HEK293 (cell line): ENCODE measurements at regions not wholly inside any gene's neighbourhood (a gene's known extent, or its start where the extent isn't known, plus 50 kb on each side); places are given as distances from the start of the nearest gene placed in this dataset.

ENCODE experiments used
- BCL11A ChIP-seq: fragments of 450-650 bp; formaldehyde crosslinking; IDR thresholded peaks from 2 replicates; pipeline ENCODE4 v1.5.1; 2016; ENCODE audit warnings: low read depth, missing biosample characterization, missing genetic modification characterization
- CTCF ChIP-seq: fragments of 450-650 bp; formaldehyde crosslinking; IDR thresholded peaks from 2 replicates; pipeline ENCODE4 v1.5.1; 2016; ENCODE audit warnings: missing biosample characterization, missing genetic modification characterization
- HOXA7 ChIP-seq: sonication (generic); formaldehyde crosslinking; IDR thresholded peaks from 2 replicates; pipeline ENCODE4 v1.8.1; 2022; ENCODE audit warnings: missing genetic modification reagents, borderline replicate concordance
- KLF1 ChIP-seq: fragments of 450-650 bp; formaldehyde crosslinking; IDR thresholded peaks from 2 replicates; pipeline ENCODE4 v1.5.1; 2016; ENCODE audit warnings: missing biosample characterization, missing genetic modification characterization
- MYNN ChIP-seq: fragments of 450-650 bp; formaldehyde crosslinking; IDR thresholded peaks from 2 replicates; pipeline ENCODE4 v1.5.1; 2016; ENCODE audit warnings: missing biosample characterization, missing genetic modification characterization, borderline replicate concordance
- PBX3 ChIP-seq: sonication (generic); formaldehyde crosslinking; IDR thresholded peaks from 2 replicates; pipeline ENCODE4 v1.8.1; 2022; ENCODE audit warnings: mild to moderate bottlenecking, moderate library complexity, missing genetic modification reagents
- ZBTB11 ChIP-seq: fragments of 450-650 bp; formaldehyde crosslinking; conservative IDR thresholded peaks from 2 replicates; pipeline ENCODE4 v1.5.1; 2016; ENCODE audit warnings: low read depth, missing biosample characterization, missing genetic modification characterization
- ZBTB8A ChIP-seq: fragments of 450-650 bp; formaldehyde crosslinking; IDR thresholded peaks from 2 replicates; pipeline ENCODE4 v1.5.1; 2016; ENCODE audit warnings: missing biosample characterization, missing genetic modification characterization
- ZNF10 ChIP-seq: fragments of 450-650 bp; formaldehyde crosslinking; IDR thresholded peaks from 2 replicates; pipeline ENCODE4 v1.5.1; 2017; ENCODE audit warnings: missing biosample characterization, missing genetic modification characterization
- ZNF24 ChIP-seq: fragments of 450-650 bp; formaldehyde crosslinking; IDR thresholded peaks from 2 replicates; pipeline ENCODE4 v1.5.1; 2016; ENCODE audit warnings: missing biosample characterization, missing genetic modification characterization
- ZNF48 ChIP-seq: fragments of 450-650 bp; formaldehyde crosslinking; IDR thresholded peaks from 2 replicates; pipeline ENCODE4 v1.5.1; 2016; ENCODE audit warnings: missing biosample characterization, missing genetic modification characterization
- ZNF596 ChIP-seq: fragments of 450-650 bp; IDR thresholded peaks from 2 replicates; pipeline ENCODE4 v1.5.0; 2018; ENCODE audit warnings: missing biosample characterization, mild to moderate bottlenecking, missing genetic modification characterization, moderate library complexity

GRCh38 chr2:221817052-221817451, 244.9 kb upstream of the EPHA4 start:
- TF ChIP-seq CTCF (no peak), ZNF596 (no peak), ZNF10 (tag by site-specific recombination) (no peak), KLF1 (tag by site-specific recombination) (no peak), ZBTB11 (tag by site-specific recombination) (no peak), HOXA7 (CRISPR knock-in tag) (no peak), PBX3 (no peak), ZNF24 (tag by site-specific recombination) (no peak), ZNF48 (tag by site-specific recombination) (no peak), ZBTB8A (no peak), MYNN (tag by site-specific recombination) (no peak), BCL11A (tag by site-specific recombination) (no peak)
